ENCODE measurements at regions not wholly inside any gene's neighbourhood (a gene's known extent, or its start where the extent isn't known, plus 50 kb on each side); places are given as distances from the start of the nearest gene placed in this dataset.
"Not testable (repeated sequence)": the region's sequence is repeated elsewhere in the genome, so short reads cannot be mapped to it uniquely, and the experiment has no call there.

DNA sequence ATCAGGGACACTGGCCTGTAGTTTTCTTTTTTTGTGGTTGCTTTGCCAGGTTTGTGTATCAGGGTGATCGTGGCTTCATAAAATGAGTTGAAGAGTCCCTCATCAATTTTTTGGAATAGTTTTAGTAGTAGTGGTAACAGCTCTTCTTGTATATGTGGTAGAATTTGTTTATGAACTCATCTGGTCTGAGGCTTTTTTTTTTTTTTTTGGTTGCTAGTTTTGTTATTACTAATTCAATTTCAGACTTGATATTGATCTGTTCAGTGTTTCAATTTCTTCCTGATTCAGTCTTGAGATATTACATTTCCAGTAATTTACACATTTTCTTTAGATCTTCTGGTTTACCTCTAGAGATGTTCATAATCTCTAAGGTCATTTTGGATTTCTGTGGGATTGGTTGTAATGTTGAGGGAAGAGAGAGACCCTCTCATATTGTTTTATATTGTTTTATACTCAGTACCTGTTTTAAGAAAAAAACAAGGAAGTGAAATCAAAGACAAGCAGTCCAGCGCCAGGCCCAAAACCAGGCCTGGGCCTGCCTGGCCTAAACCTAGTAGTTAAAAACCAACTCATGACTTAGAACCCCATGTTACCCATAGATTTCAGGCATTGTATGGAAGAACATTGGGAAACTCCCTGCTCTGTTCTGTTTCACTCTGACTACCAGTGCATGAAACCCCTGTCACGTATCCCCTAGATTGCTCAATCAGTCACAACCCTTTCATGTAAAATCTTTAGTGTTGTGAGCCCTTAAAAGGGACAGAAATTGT is 836.7 kb upstream of the NDST4 start:
- FAIRE-seq, result not testable (repeated sequence)

DNA sequence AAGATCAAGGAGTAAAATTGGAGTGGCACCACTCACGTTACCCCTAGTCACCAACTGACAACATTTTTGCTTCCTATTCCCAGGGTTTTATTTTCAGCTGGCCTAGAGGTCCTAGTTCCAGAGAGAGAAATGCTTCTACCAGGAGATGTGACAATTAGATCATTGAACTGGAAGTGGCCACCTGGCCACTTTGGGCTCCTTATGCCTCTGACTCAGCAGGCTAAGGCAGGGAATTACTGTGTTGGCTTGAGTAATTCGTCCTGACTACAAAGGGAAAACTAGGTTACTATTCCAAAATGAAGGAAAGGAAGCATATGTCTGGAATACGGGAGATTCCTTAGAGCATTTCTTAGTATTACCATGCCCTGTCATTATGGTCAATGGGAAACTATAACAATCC is 831.6 kb upstream of the NDST4 start:
- FAIRE-seq (no peak), DNase-seq (ENCODE audit: low spot score) (no peak)

More for the DNA sequence above, 836.7 kb upstream of the NDST4 start:
- DNase-seq (ENCODE audit: low spot score), result not testable (repeated sequence)

DNA sequence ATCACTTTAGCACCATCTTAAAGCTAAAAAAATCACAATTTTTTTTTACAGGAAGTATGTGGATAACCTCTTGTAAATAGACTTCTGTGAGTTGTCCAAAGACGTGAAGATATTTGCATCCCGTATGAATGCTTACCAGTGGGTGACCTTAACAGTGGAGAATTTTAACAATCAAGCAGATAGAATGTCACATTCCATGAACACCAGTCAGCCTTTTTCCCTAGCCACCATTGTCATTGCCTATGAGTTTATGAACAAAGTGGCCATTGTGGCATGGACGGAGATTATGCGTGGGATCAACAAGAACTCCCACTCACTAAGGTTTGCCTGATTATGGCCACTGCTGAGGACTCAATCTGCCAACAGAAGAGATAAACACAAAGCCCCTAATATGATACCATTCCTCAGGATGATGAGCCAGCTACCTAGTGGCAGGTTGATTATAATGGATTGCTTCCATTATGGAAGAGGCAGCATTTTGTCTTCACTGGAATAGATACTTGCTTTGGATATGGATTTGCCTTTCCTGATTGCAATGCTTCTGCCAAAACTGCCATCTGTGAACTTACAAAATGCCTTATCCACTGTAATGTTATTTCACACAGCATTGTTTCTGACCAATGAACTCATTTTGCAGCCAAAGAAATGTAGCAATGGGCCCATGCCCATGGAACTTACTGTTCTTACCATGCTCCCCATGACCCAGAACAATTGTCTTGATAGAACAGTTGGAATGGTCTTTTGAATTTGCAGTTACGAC is 830.9 kb upstream of the NDST4 start:
- DNase-seq (ENCODE audit: low spot score) (no peak), FAIRE-seq (no peak)

DNA sequence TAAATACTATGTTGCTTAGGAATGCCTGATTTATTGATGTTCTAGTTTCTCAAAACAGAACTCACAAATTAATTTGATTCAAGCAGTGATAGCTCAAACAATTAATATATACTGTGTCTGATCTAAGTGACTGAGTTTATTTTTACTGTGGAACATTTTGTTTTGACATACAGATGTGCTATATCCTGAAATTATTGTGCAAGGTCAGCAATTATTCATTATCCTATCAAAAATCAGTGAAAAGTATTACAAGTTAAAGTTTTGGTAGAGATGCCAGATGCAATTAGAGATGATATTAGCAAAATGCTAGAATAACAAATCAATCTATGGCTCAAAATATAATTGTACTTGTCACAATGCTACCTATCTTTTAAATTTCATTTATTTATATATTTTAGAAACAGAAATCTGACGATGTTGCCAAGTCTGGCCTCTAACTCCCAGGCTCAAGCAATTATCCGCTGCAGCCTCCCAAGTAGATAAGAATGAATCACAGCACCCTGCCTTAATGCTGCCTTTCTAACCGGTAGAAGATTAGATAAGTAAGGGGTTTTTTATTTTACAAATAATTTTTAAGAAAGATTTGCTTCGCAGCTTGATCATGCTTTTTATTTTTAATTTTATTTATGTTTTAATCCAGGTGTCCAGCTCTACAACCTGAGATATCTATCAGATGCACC is 825.5 kb upstream of the NDST4 start:
- FAIRE-seq, result no peak

DNA sequence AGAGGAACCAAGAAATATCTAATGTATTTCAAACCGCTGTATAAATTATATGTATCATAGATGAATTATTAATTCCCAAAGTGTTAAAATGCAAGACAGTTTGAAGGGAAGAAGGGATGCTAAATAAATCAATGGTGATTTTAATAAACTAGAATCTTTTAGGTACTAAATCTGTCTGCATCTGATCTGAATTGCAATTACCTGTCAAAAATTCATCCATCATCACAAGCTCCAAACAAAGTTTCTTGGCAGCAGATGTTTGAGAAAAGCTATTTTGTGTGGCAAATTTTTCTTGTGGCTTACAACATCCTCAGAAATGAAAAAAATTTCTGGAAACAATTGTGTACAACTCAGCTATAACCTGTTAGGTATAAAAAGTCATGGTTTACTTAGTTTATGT is 816.0 kb upstream of the NDST4 start:
- FAIRE-seq, result no peak

More for the DNA sequence above, 825.5 kb upstream of the NDST4 start:
- DNase-seq (ENCODE audit: low spot score), result no peak

DNA sequence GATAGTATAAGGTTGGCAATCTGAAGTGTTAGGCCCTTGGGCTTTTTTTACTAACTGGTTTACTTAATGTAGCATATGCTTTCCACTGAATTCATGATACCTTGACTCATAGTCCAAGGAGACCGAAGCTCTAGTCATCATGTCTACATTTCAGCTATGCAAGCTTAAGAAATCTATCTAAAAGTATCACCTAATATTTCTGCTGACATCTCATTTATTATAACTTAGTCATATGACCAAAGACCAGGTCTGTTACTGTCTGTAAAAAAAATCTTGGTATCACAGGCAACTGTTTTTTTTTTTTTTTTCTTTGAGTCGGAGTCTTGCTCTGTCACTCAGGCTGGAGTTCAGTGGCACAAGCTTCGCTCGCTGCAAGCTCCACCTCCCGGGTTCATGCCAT is 814.0 kb upstream of the NDST4 start:
- FAIRE-seq (no peak), DNase-seq (ENCODE audit: low spot score) (no peak)

More for the DNA sequence above, 816.0 kb upstream of the NDST4 start:
- no peak for DNase-seq (ENCODE audit: low spot score)

DNA sequence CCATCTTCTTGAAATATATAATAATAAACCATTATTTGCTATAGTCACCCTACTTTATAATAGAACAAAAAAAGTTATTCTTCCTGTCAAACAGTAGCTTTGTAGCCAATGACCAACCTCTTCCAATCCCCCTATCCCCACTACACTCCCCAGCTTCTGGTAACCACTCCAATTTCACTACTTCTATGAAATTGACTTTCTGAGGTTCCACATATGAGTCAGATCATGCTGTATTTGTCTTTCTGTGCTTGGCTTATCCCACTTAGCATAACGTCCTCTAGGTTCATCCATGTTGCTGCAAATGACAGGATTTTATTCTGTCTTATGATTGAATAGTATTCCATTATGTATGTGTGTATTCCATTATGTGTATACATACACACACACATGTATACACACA is 809.7 kb upstream of the NDST4 start:
- DNase-seq (ENCODE audit: low spot score) (no peak), FAIRE-seq (no peak)

DNA sequence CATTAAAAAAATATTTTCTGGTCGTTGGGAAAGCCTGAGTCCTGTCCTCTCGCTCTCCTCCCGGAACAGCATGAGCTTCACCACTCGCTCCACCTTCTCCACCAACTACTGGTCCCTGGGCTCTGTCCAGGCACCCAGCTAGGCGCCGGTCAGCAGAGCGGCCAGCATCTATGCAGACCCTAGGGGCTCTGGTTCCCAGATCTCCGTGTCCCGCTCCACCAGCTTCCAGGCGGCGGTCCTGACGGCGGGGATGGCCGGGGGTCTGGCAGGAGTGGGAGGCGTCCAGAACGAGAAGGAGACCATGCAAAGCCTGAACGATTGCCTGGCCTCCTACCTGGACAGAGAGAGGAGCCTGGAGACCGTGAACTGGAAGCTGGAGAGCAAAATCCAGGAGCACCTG is 807.2 kb upstream of the NDST4 start:
- no peak for FAIRE-seq
- DNase-seq (ENCODE audit: low spot score), result no peak

DNA sequence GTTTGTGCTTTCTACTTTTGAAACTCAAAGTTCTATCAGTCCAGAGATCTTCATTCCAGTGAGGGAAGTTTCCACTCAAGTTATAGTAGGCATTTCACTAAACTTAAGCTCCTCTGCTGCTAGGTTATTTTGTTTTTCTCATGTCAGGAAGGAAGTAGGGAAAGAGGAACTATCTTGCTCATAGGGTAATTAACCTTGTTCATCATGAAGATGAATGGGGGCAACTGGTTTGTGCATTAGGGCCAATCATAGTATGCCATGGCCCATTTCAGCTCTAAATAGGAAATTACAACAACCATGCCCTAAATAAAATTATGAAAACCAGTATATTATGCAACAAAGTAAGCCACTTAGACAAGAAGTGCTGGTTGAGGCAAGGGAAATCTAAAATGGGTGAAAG is 804.7 kb upstream of the NDST4 start:
- DNase-seq (ENCODE audit: low spot score) (no peak), FAIRE-seq (no peak)

DNA sequence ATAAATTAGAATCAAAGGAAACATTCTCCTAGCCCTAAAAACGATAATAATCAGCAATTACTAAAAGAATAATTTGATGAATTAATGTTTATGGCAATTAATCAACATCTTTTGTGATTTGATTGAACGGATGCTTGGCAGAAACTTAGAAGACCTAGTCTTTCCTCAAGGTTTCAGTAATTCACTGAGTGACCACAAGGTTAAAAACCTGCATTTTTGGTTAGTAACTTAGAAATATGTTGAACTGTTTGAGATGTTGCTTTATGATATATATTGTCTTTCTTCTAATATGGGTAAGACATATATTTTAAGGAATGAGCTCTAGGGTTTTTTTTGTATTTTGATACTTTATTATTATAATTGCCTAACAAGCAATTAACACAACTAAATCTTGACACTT is 793.0 kb upstream of the NDST4 start:
- no peak for FAIRE-seq
- no peak for DNase-seq (ENCODE audit: low spot score)

DNA sequence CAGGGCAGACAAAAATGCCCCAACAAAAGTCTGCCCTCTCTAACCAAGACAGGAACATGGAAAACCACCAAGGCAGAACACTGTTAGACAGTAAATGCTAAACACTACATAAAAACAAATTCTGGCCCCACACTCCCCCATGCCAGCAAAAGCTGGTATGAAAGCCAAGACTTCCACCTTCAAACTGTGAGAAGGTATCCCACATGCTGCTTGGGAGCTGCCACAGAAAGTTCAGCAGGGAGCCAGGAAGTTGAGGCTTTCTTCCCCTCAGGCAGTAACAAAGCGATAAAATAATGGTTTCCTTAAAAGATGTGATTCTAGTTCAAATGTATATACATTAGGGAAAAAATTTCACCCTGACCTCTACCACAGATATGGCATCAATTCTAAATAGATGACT is 770.4 kb upstream of the NDST4 start:
- DNase-seq (ENCODE audit: low spot score), result no peak
- FAIRE-seq, result no peak

DNA sequence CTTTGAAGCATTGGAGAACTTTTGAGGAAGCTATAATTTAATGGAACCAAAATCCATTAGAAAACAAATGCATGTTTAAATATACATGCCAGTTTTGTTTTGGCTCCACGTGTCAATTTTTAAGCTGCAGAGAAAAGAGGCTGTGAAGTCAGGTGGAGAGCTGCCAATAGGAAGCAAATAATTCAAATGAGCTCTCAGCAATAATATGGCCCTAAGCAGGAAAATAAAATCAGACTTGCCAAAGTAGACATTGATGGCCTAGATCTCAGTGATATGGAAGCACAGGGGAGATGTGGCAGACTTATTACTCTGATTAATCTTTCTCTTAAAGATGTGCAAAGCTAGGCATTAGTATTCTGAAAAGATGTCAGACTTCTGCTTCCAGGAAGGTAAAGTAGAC is 769.8 kb upstream of the NDST4 start:
- DNase-seq (ENCODE audit: low spot score) (no peak), FAIRE-seq (no peak)

DNA sequence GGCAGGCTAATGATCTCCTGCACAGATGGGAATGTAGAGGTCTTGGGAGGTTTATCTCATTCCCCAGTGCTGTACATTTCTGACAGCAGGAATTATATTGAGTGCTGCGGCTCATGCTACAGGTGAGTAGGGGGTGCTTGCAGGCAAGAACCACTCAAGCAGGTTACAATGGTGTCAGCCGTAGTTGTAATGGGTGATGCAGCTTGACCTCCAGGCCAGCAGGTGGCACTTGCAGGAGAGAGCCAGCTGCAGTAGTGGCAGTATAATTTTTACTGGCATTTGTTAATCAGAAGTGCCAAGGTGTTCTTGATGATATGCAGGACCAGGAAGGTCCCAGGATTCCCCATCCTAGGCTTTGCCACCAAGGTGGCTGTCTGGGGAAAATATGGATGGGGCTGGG is 759.6 kb upstream of the NDST4 start:
- FAIRE-seq (no peak), DNase-seq (ENCODE audit: low spot score) (no peak)

DNA sequence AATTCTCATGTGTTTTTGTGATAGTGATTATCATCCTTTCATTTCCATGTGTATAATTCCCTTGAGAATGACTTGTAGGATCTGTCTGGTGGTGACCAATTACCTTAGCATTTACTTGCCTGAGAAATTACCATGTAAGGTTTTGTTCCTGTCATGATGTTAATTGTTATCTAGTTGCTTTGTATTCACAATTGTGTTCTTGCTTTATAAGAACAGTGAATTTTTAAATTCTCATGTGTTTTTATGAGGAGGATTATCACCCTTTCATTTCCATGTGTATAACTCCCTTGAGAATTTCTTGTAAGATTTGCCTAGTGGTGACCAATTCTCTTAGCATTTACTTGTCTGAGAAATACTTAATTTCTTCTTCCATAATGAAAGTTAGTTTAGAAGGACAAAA is 758.2 kb upstream of the NDST4 start:
- DNase-seq (ENCODE audit: low spot score) (no peak), FAIRE-seq (no peak)

DNA sequence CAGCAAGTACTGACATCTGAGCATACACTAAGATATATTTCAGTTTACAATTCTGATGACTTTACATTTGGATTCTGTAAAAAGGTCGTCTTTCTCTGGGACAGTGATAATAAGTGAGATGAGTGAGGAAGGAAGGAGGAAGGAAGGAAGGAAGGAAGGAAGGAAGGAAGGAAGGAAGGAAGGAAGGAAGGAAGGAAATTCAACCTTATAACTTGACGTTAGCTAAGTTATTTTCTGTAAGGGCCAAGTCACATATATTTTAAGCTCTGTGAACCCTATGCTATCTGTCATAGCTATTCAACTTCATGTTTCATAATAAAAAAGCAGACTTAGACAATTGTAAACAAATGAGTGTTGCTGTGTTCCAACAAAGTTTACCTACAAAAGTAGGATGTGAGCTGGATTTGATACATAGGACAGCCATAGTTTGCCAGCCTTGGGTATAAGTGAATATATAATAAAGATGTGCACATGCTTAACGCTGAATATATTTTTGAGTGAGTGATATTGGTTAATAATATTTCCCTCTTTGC is 753.0 kb upstream of the NDST4 start:
- FAIRE-seq (no peak), DNase-seq (ENCODE audit: low spot score) (no peak)

DNA sequence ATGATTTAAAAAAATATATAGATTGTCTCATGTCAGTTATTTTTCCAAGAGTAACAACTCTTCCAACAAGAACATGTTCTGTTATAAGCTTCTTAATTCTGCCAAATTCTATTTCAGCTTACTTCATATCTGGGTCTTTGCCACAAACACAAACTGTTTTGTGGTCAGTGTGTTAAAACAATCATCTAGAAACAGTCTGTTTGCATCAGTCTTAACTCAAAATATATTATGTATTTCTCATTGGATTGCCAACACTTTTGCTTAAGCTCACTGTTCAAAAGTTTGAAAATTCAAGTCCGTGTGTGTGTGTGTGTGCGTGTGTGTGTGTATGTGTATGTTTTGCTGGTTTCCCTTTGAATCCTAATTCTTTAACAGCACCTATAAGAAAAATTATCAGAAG is 752.3 kb upstream of the NDST4 start:
- FAIRE-seq (no peak), DNase-seq (ENCODE audit: low spot score) (no peak)

DNA sequence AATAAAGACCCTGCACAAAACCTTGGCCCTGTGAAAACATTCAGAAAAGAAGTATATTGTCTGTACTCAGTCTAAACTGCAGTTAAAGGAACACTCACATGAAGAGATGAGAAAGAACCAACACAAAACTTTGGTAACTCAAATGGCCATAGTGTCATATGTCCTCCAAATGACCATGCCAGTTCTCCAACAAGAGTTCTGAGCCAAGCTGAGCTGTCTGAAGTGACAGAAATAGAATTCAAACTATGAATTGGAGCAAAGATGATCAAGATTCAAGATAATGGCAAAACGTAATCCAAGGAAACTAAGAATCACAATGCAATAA is 739.3 kb upstream of the NDST4 start:
- DNase-seq (ENCODE audit: low spot score) (no peak), FAIRE-seq (no peak)

DNA sequence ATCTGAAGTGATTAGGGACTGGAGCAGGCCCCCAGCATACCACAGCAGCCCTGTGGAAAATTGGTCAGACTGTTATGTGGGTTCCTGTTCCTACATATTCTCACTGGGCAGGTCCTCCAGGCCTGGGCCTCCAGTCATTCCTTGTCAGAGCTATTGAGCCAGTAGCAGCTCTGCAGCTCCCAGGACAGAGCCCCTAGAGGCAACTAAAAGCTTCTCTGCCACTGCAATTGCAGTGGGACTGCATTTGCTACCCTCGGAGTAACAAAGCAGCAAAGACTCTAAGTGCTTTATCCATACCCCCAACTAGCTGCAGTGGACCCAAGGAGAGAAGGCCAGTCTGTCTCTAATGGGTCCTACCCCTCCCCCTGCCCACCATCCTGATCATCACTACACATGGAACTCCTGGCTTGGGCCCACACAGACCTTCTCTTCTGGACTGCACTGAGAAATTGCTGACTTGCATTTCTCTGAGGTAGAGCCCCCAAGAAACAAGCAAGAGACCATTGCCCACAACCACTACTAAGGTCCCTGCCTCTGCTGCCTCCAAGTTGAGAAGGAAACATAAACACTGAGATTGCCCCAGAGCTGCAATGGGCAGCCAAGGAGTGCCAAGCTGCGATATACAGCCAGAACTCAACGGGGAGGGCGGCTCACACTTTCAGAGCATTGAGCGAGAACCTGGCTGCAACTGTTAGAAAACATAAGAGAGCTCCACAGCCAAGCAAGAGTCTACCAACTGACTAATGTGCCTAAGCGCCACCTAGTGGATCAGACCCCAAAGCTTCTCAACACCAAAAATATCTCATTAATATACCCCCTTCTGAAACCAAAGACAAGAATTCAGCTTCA is 738.7 kb upstream of the NDST4 start:
- no peak for FAIRE-seq
- peak; percentile 8 for DNase-seq (ENCODE audit: low spot score)

DNA sequence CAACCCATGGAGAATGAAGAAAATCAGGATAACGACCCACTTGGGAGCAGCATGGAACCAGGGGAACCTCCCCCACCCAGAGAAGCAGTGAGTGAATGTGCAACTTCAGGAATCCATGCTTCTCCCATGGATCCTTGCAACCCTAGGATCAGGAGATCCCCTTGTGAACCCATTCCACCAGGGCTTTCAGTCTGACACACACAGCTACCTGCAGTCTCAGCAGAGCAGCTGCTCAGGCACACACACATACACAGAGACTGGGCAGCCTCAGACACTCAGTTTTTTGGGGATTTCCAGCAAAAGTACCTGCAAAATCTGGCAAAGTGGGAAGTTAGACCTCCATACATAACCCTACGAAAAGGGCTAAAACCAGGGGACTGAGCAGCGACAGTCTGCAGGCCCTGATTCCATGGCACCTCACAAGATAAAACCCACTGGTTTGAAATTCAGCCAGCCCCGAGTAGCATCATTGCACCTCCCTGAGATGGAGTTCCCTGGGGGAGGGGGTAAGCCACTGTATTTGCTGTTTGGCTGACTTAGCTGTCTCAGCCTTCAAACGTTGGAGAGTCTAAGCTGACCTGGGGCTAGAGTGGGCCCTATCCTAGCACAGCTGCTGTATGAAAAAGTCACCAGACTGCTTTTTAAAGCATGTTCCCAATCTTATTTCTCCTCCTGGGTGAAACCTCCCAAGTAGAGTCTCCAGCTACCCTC is 737.5 kb upstream of the NDST4 start:
- no peak for DNase-seq (ENCODE audit: low spot score)
- no peak for FAIRE-seq

DNA sequence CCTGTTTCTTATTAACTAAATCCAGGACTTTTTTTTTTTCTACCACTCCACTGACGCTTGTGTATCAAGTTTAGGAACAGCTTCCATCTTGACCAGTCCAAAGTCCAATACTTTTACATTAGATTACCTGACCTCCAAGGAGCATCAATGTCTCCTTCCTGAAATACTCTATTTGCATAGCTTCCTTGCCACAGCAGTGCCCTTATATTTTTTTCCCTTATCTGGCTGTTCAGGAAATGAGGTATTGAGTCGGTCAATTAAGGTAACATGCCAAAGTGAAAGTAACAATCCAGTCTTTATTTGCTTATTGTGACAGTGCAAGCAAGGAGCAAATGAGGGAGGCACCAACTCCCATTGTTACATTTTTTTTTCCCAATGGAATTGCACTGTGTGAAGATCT is 730.8 kb upstream of the NDST4 start:
- no peak for FAIRE-seq
- DNase-seq (ENCODE audit: low spot score), result no peak

DNA sequence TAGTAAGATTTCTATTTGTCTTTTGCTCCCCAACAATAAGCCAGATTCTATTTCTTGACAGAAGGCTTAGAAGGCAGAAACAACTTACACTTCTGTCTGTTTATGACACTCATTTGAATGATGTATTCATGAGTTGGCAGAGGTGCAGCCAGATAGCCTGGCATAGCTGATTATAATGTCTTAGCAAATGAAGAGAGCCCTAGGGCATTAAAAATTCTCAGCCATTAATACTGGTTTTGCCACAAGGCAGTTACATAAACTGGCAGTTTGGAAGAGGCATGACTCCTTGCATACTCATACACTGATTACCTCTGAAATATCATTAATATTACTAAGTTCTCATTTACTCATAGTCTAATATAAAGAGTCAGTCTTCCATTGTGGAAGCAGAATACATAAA is 728.5 kb upstream of the NDST4 start:
- FAIRE-seq (no peak), DNase-seq (ENCODE audit: low spot score) (no peak)

Data from RCC 7860 (cell line).